GM12875 (cell line): ENCODE measurements at regions not wholly inside any gene's neighbourhood (a gene's known extent, or its start where the extent isn't known, plus 50 kb on each side); places are given as distances from the start of the nearest gene placed in this dataset.

Experiments used
- H3K4me3 ChIP-seq: one replicate; pipeline ENCODE4 v1.5.1; 2011; ENCODE audit warnings: low read depth, low read length, control low read depth
- TF ChIP-seq, protein P1 (sequence below): IDR thresholded peaks from 2 replicates; pipeline ENCODE4 v1.5.1; 2011; ENCODE audit warnings: low read depth, mild to moderate bottlenecking, control low read depth, inconsistent platforms, low read length, moderate library complexity, borderline replicate concordance; ENCODE audit not compliant: insufficient read depth

DNA sequence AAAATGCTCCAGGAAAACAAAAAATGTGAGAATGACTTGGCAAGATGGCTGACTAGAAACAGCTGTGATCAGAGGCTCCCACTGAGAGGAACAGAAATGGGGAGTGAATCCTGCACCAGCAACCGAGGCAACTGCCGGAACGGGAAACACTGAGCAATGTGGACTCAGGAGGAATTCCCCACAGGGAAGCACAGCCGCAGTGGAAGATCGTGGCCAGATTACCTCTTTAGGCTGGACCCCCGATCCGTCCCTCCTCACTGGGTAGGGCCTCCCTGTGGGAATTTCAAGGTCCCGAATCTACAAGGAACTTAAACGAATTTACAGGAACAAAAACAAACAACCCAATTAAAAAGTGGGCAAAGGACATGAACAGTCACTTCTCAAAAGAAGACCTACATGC lies 385.2 kb upstream of the MCTP2 start:
- no peak overlapping the region for H3K4me3 ChIP-seq
- TF ChIP-seq, protein P1, sequence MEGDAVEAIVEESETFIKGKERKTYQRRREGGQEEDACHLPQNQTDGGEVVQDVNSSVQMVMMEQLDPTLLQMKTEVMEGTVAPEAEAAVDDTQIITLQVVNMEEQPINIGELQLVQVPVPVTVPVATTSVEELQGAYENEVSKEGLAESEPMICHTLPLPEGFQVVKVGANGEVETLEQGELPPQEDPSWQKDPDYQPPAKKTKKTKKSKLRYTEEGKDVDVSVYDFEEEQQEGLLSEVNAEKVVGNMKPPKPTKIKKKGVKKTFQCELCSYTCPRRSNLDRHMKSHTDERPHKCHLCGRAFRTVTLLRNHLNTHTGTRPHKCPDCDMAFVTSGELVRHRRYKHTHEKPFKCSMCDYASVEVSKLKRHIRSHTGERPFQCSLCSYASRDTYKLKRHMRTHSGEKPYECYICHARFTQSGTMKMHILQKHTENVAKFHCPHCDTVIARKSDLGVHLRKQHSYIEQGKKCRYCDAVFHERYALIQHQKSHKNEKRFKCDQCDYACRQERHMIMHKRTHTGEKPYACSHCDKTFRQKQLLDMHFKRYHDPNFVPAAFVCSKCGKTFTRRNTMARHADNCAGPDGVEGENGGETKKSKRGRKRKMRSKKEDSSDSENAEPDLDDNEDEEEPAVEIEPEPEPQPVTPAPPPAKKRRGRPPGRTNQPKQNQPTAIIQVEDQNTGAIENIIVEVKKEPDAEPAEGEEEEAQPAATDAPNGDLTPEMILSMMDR = no peak

DNA sequence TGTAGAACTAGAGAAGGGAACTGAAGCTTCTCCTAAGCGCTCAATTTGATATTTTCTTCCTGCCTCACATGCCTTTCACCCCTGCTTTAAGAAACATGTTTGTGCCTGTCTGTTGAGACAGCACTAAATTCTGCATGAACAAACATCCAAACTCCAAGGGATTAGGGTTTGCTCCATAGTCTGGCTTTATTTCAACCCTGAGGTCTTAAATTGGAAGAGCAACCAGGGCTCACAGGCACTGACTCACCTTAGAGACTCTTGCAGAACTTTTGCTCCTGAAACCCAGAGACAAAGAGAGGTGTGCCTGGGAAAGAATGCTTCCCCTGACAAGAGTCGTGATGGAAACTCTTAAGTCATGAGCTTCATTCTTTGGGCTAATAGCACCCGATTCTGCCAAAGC lies 393.9 kb upstream of the MCTP2 start:
- TF ChIP-seq, protein P1 = no peak
- H3K4me3 ChIP-seq = no peak overlapping the region

DNA sequence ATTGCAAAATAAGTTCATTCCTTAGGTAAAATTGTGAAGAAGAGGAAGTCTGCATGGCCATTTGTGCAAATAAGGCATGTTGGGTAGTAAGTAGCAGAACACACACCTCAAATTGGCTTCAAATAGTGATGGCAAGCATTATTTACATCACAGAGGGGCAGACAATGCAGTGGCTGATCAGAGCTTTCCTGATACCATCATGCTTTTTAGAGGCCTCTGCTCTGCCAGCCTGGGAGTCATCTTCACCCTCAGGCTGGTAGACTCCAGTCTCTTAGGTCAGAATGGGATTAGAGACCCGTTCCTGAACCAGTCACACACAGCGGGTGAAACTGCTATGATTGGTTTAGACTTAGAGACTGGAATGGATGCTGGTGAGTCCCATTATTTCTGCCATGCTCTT lies 396.0 kb upstream of the MCTP2 start:
- TF ChIP-seq, protein P1 = no peak
- H3K4me3 ChIP-seq = no peak overlapping the region

DNA sequence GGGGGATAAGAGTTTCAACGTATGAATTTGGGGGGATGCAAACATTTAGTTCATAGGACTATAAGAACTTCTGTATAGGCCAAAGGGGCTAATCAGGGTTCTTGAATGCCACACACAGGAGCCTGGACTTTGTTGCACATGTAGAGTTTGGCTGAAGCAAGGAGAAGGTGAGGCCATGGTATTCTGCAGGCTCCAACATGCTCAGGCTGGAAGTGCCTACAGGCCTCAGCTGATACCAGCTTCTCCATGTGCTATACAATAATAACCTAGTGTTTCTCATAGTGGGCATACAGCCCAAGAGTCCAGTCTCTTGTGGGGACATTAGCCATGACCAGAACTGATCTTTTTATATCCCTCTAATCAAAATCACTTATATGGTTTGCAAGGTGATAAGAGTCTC lies 399.7 kb upstream of the MCTP2 start:
- TF ChIP-seq, protein P1 = no peak

GRCh38 chr15:93830221-93831080 lies 400.9 kb upstream of the MCTP2 start:
- no peak overlapping the region for H3K4me3 ChIP-seq
- TF ChIP-seq, protein P1 = no peak

More for the DNA sequence above, 399.7 kb upstream of the MCTP2 start:
- no peak overlapping the region for H3K4me3 ChIP-seq

DNA sequence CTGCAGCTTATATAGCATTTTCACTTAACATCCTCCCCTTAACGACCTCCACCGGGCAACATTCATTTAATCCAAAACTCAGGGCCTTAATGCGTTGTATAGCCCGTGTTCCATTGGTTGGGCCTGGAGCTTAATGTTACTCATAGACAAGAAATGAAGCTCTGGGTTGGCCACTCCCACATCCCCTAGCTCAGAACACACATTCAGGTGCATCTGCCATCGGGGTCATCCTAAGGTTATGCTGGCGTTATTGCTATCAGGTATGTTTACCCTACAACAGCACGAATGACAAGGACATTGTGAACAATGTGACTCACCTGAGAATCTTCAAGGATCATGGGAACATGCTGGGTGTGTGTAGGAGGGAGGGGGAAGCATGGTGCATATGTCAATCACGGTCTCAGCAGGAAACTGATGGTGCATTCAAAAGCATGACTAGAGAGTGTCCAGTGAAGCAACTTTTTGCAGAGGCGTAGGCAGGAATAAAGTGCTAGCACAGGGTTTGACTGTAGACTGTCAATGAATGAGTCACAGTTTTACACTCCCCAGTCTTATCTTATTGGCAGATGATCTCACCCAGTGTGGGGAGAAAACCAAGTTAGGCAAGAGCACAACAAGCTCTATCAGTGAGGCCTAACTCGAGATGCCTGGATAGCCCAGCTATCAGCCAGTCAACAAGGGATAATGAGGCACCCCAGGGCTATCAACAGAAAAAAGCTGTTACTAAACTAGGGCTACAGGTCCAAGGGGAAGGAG lies 402.1 kb upstream of the MCTP2 start:
- H3K4me3 ChIP-seq = no peak overlapping the region
- TF ChIP-seq, protein P1 = no peak
